ENCODE measurements at regions not wholly inside any gene's neighbourhood (a gene's known extent, or its start where the extent isn't known, plus 50 kb on each side); places are given as distances from the start of the nearest gene placed in this dataset.

DNA sequence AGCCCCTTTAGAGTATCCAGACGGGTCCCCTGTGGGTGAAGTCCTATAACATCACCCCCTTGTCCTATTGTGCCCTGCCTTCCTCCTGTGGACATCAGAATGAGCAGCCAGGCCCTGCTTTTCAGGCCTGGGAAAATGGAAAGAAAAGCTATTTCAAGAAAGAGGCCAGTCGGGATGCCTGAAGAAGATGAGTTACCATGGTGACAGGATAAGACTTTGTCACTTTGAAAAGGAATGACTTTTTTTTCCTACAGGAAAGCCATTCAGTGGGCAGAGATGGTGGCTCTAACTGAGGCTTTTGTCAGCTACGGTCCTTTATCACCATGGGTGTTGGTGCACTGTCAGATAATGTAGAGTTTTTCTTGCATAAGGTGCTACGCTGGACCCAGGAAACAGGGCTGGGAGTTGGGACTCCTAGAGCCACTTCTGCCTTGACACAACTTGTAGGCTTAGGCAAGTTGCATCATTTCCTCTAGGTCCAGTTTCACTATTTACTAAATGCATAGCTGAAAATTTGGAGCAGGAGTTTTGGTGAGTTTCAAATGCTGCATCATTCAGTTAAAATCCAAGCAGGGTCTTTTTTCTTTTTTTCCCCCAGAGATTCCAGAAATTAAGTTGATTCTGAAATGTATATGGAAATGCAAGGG lies 179.0 kb upstream of the ADRA1D start:
- no peak for DNase-seq

DNA sequence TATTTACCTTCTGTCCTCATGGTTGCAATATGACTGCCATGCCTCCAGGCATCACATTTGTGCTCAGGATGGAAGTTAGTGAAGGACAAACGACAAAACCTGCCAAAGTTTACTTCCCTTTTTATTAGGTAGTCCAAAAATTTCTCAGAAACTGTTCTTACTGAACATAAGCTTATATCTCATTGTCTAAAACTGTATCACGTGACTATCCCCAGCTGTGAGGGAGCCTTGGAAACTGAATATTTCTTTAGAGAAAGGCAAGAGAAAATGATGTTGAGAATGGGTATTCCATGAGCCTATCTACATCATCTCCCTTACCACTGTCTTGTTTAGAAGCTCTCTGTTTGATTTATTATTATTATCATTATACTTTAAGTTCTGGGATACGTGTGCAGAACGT lies 169.1 kb upstream of the ADRA1D start:
- DNase-seq, result no peak

DNA sequence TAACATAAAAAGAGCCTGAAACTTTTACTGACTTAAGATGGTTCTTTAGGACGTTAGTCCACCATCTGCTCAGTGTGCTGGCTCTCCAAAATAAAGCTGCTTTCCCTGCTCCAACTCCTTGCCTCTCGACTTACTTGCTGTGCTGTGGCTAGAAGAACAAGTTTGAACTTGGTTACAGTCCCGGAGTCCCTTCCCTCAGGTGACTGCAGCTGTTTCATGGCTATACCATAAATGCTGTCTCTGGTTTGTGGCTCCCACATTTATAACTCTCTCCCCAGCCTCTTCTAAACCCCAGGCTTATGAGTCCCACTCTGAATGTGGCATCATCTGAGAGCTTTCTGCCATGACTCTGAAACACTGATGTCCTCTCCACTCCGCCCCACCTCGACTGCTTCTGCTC lies 166.2 kb upstream of the ADRA1D start:
- no peak for DNase-seq

DNA sequence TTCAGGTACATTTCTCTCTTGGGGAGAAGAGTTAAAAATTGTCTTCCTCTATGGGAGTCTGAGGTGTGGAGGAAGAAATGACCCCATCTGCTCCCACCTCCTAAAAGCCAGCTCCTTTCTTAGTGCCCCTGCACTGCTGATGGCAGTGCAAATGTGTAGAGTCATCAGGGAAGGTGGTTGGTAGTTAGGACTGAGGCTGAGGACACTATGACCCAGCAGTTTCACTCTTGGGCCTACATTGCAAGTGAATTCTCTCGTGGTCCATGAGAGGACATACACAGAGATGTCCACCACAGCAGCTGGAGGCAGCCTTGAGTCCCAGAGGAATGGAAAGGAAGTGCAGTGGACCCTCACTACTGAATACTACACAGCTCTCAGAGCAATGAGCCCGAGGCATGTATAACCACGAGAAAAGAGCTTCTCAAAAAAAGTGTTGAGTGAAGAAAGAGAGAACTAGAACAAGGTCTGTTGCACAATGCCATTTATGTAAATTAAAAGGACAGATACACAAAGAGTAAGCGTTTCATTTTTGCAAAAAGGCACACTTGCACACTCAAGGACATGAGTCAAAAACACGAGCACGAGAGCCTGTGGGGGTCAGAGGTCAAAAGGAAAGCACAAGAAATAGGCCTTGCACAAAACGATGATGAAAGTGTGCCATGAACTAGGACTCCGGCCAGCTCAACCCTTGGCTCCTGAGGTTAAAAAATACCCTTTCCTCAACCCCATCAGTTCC lies 164.4 kb upstream of the ADRA1D start:
- no peak for DNase-seq

DNA sequence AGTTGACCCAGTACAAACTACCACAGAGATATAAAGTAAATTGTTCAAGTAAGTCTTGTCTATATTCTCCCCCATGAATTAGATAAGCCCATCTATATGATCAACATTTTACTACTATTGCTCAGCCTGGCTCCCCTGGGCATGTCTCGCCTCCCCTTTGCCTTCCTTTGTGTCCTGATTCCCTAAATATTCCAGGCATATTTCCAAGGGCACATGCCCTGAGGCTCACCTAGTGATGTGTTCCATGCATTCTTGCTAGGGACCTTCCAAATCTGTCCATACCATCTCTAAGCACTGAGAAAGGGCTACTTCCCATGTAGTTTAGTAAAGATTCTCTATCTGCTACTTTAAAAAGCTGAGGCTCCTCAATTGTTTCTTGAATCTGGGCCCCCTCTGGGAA lies 163.1 kb upstream of the ADRA1D start:
- no peak for DNase-seq

DNA sequence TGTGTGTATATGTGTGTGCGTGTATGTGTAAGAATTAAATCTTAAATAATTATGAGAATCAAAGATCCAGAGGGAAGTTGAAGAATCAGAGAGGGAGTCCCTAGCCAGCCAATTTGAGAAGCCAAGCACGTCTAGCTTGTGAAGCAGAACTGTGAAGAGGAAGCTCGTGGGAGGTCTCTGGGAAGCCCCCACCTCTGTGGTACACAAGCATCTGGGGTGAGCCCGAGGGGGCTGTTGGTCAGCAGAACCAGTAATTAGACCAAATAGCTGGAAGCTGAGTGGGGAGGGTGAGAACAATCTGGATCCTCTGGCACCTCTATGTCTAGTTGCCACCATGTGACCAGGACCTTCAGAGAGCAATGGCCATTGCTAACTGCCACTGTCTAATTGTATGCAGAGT lies 162.7 kb upstream of the ADRA1D start:
- DNase-seq, result no peak

DNA sequence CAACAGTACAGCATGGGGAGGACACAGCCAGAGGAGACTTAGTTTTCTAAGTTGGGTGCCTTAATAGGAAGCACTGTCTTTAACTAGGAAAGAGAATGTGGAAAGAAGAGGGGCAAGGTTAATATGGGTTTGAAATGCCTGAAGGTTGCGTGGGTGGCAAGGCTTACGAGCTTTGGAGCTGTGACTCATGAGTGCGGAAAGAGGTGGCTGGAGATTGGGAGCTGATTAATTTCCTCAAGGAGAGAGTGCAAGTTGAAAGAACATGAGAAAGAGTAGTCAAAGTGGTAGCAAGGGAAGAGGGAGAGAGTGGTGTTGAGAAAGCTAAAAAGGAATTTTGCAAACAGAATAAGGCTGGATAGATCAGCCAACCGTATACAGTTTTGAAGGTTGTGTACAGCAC lies 157.5 kb upstream of the ADRA1D start:
- no peak for DNase-seq

DNA sequence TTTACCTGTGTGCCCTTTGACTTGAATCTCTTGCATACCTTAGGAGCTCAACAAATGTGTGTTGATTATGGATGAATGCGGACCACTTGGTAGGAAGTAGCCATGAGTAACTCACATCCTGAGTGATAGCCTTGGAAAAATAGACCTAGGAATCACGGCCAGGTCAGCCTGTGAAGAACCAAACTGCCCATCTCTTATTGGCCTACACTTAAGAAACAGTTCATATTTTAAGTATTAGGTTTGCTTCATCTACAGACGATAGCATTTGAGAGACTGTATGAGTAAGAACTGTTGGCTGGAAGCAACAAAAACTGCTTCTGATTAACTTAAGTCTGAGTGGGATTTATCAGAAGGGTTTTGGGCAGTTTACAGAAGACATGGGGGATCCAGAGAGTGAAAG lies 152.5 kb upstream of the ADRA1D start:
- no peak for DNase-seq

DNA sequence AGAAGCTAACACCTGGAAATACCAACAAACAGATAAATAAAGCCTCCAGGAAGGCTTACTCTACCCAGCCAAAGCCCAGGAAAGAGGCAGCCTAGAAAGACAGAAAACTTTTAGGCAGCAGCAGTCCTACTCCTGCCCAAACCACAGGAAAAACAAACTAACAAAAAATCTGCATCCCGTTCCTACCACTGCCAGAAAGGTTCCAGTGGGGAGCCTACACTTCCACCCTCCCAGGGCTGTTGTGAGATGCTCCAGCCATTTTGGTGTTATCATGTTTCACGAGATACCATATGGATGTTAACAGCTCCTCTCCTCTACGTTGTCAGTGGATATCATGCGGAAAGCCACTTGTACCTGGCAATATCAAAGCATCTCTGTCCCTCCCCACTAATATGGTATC lies 135.9 kb upstream of the ADRA1D start:
- no peak for DNase-seq

DNA sequence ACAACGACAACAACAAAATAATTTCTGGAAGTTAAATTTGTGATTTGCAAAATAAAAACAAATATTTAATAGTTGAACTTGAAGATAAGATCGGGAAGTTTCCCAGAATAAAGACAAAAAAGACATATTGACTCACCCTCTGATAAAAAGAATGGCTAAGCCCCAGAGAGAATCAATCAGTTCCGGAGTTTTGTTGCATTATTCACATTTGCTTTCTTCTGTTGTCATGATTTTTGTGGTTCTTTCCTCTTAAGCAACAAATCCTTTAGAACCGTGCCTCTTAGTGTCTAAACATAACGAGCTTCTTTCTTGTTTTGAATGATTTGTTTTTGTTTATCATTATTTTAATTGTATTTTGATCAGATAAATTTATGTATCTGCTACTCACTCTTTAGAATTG lies 134.9 kb upstream of the ADRA1D start:
- no peak for DNase-seq

DNA sequence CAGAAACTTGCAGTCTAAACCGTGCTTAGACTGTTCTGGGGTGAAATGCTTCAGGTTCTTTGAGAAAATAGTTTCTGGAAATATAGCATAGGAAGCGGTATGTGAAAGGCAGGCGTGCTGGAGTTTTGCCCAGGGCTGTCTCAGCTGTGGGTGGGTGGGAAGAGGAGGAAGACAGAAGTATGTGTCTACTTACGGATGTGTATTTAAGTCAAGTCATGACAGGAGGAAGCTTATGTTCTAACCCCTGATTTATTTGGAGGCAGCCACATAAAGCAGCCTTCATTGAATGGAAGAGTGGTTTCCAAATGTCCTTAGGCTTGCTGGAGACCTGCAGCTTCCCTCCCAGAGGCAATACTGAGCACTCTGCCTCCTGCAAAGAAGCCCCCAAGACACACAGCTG lies 126.8 kb upstream of the ADRA1D start:
- no peak for DNase-seq

DNA sequence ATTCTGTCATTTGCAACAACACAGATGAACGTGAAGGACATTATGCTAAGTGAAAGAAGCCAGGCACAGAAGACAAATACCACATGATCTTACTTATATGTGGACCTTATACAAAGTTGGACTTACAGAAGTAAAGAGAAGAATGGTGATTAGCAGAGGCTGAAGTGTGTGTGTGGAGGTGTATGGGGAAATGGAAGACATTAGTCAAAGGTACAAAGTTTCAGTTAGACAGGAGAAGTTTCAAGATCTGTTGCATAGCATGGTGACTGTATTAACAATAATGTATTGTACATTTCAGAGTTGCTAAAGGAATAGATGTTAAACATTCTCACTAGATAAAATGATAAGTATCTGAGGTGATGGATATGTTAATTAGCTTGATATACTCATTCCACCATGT lies 124.4 kb upstream of the ADRA1D start:
- DNase-seq, result no peak

DNA sequence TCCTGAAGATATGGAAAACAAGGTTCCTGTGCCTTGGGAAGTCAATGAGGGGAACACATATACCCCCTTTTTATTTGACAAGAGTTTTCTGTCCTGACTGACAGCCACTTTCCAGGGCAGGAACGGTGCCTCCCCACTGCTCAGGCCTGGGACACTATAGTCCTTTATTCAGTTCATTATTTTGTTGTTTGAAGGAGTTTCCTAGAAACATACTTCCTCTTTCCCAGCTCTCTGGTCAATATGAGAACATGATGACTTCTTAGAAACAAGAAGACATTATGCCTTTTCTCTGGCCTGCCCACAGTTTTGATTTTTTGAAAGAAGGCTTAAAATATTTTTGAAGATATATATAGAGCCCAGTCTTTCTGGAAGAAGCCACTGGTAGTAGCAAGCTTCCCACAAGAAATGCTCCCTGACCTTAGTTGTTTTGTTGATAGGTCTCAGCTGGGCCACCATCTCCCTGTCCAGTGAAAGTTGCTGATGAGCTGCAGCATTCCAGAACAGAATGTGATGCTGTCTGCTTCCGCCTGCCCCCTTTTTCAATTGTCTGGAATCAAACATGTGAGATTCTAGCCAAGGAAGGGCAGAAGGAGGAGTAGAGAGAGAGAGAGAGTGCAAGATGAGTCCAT lies 122.7 kb upstream of the ADRA1D start:
- DNase-seq, result no peak

DNA sequence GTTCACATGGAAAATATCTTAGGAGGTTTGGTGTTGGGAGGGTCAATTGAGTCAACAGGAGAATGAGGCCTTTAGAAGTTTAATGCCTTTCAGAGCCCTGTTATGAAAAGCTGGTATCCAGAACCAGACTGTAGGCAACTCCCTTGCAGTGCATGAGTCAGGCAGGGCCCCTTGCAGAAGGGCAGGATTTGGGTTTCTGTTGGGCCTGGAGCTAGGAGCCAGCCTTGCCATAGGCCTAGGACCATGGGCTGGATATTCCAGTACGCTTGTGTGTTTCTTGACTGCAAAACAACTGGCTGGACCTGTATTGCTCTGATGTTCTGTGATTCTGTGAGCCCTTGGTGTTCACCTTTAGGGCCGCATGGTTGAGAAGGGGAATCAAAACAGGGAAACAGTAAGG lies 121.8 kb upstream of the ADRA1D start:
- DNase-seq, result no peak

DNA sequence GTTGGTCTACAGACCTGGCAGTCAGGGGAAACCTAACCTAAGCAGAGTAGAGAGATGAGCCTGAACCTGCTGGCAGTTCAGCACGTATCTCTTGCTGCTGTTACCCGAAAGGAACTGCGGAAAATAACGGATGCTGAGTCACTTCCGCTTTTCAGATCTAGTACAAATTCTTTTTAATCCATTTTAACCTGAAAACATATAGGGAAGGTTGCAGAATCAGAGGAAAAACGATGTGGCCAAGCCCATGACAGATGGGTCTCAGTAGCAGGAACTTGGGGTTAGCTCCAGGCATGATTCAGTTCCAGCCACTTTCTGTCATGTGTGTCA lies 120.7 kb upstream of the ADRA1D start:
- DNase-seq, result no peak

DNA sequence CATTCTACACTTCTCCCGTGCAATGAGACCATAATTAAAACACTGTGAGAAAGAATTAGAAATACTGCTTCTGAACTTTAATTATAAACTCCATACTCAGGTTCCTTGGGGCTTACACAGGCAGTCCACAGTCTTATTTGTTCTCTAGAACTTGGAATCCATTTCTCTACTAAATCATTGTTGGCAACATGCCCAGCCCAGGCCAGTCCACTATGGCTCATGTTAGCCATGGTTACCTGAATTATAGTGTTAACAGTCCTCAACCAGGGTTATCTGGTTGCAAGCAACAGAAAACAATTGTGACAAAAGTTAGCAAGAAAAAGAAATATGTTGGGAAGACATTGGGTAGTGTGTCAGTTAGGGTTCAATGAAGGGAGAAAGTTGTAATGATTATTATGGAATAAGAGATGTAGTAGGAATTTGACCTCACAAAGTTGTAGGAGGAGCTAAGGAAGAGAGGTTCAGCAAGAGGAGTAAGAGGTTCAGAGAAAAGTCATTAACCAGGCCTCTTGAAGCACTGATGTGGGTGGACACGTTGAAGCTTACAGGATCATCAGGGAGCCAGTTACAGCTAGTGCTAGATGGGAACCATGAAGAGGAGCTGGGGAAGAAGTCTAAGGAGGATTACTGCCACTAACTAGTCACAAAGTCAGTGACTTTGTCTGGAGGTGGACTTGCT lies 120.2 kb upstream of the ADRA1D start:
- no peak for DNase-seq

DNA sequence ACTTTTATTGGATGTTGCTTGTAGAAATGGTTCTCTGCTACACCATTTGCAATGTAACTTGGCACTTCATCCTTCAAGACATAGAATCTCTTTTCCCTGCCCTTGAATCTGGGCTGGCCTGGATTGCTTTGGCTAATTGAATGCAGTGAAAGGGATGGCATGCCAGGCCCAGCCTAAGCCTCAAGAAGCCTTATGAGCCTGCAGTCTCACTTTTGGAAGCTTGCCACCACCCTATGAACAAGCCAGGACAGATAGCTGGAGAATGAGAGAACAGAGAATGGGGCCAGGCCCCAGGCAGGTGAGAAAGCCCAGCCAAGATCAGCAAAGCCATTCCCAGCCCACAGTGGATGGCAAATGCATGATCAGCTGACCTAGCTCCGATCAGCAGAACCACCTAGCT lies 117.0 kb upstream of the ADRA1D start:
- DNase-seq, result no peak

DNA sequence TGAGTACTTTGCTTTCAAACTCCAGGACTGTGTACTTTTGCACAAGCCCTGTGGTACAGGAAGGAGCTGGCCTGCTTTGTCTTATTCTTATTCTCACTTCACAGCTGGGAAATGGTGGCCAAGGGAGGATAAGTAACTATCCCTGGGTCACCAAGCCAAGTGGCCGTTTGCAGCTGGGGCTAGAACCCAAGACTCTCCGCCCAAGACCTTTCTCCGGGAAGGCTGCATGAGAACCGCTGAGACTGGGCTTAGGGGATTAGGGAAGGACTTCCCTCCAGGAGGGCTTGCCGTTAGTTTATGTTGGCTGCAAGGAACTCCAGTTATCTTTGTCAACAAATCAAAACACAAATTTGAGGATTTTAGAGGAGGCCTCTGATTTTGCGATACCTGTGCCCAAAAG lies 109.5 kb upstream of the ADRA1D start:
- no peak for DNase-seq

DNA sequence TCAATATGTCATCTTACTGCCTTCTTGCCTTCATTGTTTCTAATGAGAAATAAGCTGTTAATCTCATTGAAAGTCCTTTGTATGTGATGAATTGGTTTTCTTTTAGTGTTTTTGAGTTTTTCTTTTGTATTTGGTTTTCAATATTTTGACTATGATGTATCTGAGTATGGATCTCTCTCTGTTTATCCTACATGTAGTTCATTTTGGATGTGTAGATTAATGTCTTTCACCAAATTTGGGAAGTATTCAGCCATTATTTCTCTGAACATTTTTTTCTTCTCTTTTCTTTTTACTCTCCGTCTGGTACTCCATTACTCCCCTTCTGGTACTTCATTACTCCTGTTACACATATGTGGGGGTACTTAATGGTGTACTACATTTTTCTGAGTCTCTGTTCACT lies 103.3 kb upstream of the ADRA1D start:
- DNase-seq, result no peak

DNA sequence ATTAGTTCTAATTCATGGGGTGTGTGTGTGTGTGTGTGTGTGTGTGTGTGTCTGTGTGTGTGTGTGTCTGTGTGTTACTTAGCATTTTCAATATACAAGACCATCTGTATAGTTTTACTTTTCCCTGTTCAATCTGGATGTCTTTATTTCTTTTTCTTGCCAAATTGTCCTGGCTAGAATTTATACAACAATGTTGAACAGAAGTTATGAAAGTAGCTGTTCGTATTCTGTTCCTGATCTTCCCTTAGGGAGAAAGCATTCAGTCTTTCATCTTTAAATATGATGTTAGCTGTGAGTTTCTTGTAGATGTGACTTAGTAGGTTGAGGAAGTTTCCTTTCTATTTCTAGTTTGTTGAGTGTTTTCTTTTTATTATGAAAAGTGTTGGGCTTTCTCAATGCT lies 101.0 kb upstream of the ADRA1D start:
- DNase-seq, result no peak

DNA sequence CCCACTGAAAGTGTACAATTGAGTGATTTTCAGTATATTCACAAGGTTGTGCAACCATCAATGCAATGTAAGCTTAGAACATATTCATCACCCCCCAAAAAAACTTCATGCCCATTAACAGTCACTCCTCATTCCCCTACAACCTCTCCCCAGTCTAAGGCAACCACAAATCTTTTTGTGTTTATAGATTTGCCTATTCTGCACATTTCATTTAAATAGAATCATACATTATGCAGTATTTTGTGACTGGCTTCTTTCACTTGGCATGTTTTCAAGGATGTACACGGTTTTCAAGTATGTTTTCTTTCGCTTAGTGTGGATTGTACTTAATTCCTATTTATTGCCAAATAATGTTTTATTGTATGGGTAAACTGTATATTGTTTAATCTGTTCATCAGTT lies 95.6 kb upstream of the ADRA1D start:
- DNase-seq, result no peak

DNA sequence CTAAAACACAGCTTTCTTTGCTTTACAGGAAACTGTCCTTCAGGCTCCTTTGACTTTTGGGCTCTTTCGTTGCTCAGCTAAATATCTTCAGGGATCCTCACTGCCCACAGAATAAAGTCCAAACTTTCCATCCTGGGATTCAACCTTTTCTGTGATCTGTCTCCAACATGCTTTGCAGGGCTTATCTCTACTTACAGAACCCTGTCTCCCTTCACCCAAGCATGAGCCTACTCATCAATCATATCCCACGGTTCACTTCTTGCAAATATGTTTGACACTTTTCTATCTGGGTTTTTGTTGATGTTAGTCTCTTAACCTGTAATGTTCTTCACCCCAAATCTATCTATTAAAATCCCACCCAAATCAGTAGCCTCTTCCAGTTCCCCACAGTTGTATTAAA lies 93.5 kb upstream of the ADRA1D start:
- DNase-seq, result no peak

DNA sequence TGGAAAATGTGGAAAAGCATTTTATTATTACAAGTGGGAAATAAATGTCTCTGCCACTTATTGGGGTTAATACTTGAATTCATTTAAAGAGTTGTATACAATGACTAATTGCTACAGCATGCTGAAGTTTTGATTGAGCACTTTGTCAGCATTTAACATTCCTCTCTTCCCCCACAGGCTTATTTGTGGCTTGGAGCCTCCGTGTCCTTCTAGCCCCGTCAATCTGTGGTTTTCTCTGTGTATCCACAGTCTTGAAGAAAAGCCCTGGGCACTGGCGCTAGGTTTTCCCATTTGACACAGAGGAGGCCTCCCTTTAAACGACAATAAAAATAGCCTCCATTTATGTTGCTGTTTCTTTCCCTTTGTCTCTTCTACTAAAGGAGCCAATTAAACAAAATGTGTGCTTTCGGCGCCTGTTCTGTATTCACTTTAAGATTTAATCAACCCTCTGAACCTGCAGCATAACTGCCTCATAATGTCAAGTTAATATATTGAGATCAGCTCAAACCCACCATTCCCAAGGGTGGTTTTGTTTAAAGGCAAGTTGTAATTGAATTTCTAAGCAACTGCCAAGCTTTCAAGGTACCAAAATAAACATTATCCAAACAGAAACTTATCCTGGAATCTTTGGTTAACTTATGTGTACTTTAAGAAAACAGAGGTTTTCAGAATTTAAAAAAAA lies 92.9 kb upstream of the ADRA1D start:
- DNase-seq, result no peak

DNA sequence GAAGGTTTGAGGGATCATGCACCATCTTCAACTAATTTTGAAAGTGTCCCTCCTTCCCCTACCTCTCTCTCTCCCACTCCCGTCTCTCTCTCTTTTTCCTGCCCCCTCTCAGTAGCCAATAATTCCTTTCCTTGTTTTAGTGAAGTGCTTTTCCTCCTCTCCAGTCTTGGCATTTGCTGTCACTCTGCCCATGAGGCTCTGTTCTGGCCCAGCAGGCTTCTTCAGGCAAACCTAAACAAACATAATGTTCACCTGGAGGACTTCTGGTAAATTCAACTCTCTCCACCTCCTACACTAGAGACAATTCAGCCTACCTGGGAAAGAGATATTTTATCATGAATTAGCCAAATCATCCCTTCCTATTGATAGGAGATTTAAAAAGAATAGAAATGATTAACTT lies 86.6 kb upstream of the ADRA1D start:
- DNase-seq, result no peak
